Esophagus squamous epithelium (tissue), 5 donors: ENCODE measurements at regions not wholly inside any gene's neighbourhood (a gene's known extent, or its start where the extent isn't known, plus 50 kb on each side); places are given as distances from the start of the nearest gene placed in this dataset.

Source experiments
- DNase-seq: peaks from one replicate; lab custom pipeline; 2025; lab: John Stamatoyannopoulos, UW
- H3K27ac ChIP-seq, 4 donors: fragments of 200-600 bp; sonication (generic); one replicate each; pipeline ENCODE4 v1.5.1; 2016 to 2019; ENCODE audit warnings: mild to moderate bottlenecking in 1 of 4
- H3K27me3 ChIP-seq, 4 donors: fragments of 200-600 bp; sonication (generic); 1 replicate in 3 of 4; 2 replicates in 1 of 4; pipeline versions ENCODE4 v1.5.1 to v1.6.0; 2017 to 2021; ENCODE audit warnings: antibody characterized with exemption in 1 of 4
- H3K36me3 ChIP-seq, 3 donors: fragments of 200-600 bp; sonication (generic); one replicate each; pipeline ENCODE4 v1.5.1; 2016 to 2019
- H3K4me1 ChIP-seq, 3 donors: fragments of 200-600 bp; sonication (generic); one replicate each; pipeline ENCODE4 v1.5.1; 2017 to 2019
- H3K4me3 ChIP-seq, 4 donors: fragments of 200-600 bp; sonication (generic); 1 replicate in 3 of 4; 2 replicates in 1 of 4; pipeline ENCODE4 v1.5.1; 2016 to 2019; ENCODE audit warnings: mild to moderate bottlenecking in 2 of 4, moderate library complexity in 1 of 4
- H3K9me3 ChIP-seq, 3 donors: fragments of 200-600 bp; sonication (generic); one replicate each; pipeline ENCODE4 v1.5.1; 2016 to 2019
- POLR2A ChIP-seq, 4 donors: fragments of 450-650 bp; IDR thresholded peaks; one replicate each; pipeline ENCODE4 v1.6.1; 2017; ENCODE audit warnings: antibody characterized with exemption in 4 of 4, mild to moderate bottlenecking in 4 of 4, moderate library complexity in 3 of 4
- WGBS, 2 donors: methylation state at CpG; one replicate each; pipeline ENCODE4 v1.1.5; 2018; 5-methylcytosine and 5-hydroxymethylcytosine counted together
- intact Hi-C: fragments of 100-400 bp; cut with DNase I; formaldehyde crosslinking; loops from one replicate; pipeline ENCODE4 v1.15.0; 2022
- TF ChIP-seq, protein P1 (sequence below), 6 experiments: fragments of 450-650 bp in 4 of 6; fragments of 200-600 bp in 2 of 6; sonication (generic) in 2 of 6; IDR thresholded peaks; one replicate each; pipeline ENCODE4 v1.5.1; 2016 to 2019; ENCODE audit warnings: antibody characterized with exemption in 6 of 6, mild to moderate bottlenecking in 4 of 6, moderate library complexity in 4 of 6
- donor health status: DM: yes; HTN: yes; CAD: no.

DNA sequence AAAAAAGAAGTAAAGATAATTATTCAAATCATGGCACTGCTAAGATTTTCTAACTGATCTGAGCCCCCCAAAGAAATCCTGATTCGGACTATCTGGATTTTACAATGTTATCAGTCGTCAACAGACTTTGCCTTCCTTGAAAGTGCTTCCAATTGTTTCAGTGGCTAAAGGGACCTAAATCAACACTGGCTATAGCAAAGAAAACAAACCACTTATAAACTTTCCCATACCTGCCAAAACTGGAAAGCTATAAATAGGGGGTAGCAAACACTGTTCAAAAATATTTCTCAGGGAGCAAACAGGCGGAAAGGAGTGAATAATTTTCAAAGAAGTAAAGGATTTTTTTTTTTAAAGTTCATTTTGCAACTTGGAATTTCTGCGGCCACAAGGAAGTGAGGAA lies 105.6 kb upstream of the LIFR start:
- TF ChIP-seq, protein P1, sequence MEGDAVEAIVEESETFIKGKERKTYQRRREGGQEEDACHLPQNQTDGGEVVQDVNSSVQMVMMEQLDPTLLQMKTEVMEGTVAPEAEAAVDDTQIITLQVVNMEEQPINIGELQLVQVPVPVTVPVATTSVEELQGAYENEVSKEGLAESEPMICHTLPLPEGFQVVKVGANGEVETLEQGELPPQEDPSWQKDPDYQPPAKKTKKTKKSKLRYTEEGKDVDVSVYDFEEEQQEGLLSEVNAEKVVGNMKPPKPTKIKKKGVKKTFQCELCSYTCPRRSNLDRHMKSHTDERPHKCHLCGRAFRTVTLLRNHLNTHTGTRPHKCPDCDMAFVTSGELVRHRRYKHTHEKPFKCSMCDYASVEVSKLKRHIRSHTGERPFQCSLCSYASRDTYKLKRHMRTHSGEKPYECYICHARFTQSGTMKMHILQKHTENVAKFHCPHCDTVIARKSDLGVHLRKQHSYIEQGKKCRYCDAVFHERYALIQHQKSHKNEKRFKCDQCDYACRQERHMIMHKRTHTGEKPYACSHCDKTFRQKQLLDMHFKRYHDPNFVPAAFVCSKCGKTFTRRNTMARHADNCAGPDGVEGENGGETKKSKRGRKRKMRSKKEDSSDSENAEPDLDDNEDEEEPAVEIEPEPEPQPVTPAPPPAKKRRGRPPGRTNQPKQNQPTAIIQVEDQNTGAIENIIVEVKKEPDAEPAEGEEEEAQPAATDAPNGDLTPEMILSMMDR (IDR thresholded peaks at IDR 0.05) = no peak
- no peak for TF ChIP-seq POLR2A (IDR thresholded peaks at IDR 0.05)
- Histone ChIP-seq H3K27me3 (no peaks in the 10 kb centered on the region), H3K4me3 (no peak overlapping the region), H3K9me3 (no peaks in the 10 kb centered on the region), H3K27ac (peak overlapping the region in 1 of 4 donors; percentile 3), H3K36me3 (no peaks in the 10 kb centered on the region), H3K4me1 (no peaks in the 10 kb centered on the region)
- DNase-seq = no peak
- 59 to 64% methylated on average over 4 of the region's 4 CpGs for WGBS, 2 donors
- intact Hi-C loops = no loop called here

- intact Hi-C loops = no loop called here
- H3K27ac ChIP-seq = no peak overlapping the region
- no peaks in the 10 kb centered on the region for H3K27me3 ChIP-seq
- H3K36me3 ChIP-seq = no peaks in the 10 kb centered on the region
- TF ChIP-seq, protein P1 (IDR thresholded peaks at IDR 0.05) = no peak
- no peak for TF ChIP-seq POLR2A (IDR thresholded peaks at IDR 0.05)
- no peak overlapping the region for H3K4me3 ChIP-seq
- no peak for DNase-seq
- no peaks in the 10 kb centered on the region for H3K4me1 ChIP-seq
- WGBS, 2 donors = 52 to 54% methylated on average over 1 of the region's 1 CpG
- H3K9me3 ChIP-seq = no peaks in the 10 kb centered on the region
Measured at GRCh38 chr5:38663249-38663648, 106.8 kb upstream of the LIFR start.

GRCh38 chr5:38666668-38667498 lies 110.4 kb upstream of the LIFR start:
- H3K27ac ChIP-seq = no peak overlapping the region
- intact Hi-C loops = no loop called here
- no peak for DNase-seq
- H3K4me3 ChIP-seq = no peak overlapping the region
- H3K27me3 ChIP-seq = no peaks in the 10 kb centered on the region
- TF ChIP-seq, protein P1 (IDR thresholded peaks at IDR 0.05) = peak in 5 of 6 experiments; percentile 29 to 65 (median 42)
- TF ChIP-seq POLR2A (IDR thresholded peaks at IDR 0.05) = no peak
- no peaks in the 10 kb centered on the region for H3K36me3 ChIP-seq
- 58 to 64% methylated on average over 4 to 5 of the region's 5 CpGs for whole genome bisulfite sequencing, 2 donors
- no peaks in the 10 kb centered on the region for H3K4me1 ChIP-seq
- H3K9me3 ChIP-seq = no peaks in the 10 kb centered on the region

DNA sequence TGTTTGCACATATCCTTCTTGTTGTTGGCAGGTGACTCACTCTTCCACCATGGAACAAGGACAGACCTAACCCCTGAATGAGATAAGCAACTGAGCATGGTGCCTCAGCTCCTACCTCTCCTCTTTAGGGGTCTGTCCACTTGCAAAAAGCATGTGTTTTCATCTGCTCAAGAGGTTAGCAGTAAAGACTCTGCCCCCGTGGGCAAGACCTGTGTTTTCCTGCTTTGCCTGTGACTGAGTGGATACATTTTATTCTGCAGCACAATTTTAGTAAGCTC lies 111.0 kb upstream of the LIFR start:
- TF ChIP-seq, protein P1 (IDR thresholded peaks at IDR 0.05) = no peak
- intact Hi-C loops = no loop called here
- Histone ChIP-seq H3K4me3 (no peak overlapping the region), H3K27me3 (no peaks in the 10 kb centered on the region), H3K9me3 (no peaks in the 10 kb centered on the region), H3K36me3 (no peaks in the 10 kb centered on the region), H3K27ac (no peak overlapping the region), H3K4me1 (no peaks in the 10 kb centered on the region)
- DNase-seq = no peak
- 48 to 56% methylated on average over 1 of the region's 1 CpG for WGBS, 2 donors

DNA sequence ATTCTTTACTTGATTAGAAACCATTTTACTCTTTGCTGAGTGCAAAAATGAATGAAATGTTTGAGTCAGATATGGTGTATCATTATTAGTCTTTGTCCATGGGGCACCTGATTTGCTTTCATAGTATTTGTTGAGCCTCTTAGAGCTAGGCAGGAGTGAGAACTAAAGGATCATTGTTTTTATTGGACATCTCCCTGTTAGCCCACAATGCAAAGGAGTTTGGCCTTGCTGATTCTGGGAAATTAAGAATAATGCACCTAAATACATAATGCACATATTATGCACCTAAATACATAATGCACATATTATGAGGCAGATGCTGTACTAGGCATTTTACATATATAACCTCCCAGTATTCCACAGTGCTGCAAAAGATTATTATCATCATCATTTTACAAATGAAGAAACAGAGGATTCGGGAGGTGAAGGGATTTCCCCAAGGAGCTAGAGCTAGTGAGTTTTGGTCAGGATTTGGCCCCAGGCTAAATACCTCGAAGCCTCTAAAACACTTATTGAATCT lies 113.0 kb upstream of the LIFR start:
- H3K9me3 ChIP-seq = no peaks in the 10 kb centered on the region
- intact Hi-C loops = no loop called here
- 51 to 65% methylated on average over 2 of the region's 2 CpGs for WGBS, 2 donors
- no peaks in the 10 kb centered on the region for H3K27me3 ChIP-seq
- DNase-seq = no peak
- no peaks in the 10 kb centered on the region for H3K36me3 ChIP-seq
- TF ChIP-seq, protein P1 (IDR thresholded peaks at IDR 0.05) = no peak
- TF ChIP-seq POLR2A (IDR thresholded peaks at IDR 0.05) = no peak
- H3K4me1 ChIP-seq = no peaks in the 10 kb centered on the region
- H3K27ac ChIP-seq = no peak overlapping the region
- H3K4me3 ChIP-seq = no peak overlapping the region
